Glutamatergic neuron (in vitro differentiated cells): ENCODE measurements at regions not wholly inside any gene's neighbourhood (a gene's known extent, or its start where the extent isn't known, plus 50 kb on each side); places are given as distances from the start of the nearest gene placed in this dataset.

Experiments
- DNase-seq: peaks from one replicate; pipeline ENCODE4 v3.0.0; 2022
- H3K27ac Mint-ChIP-seq: one replicate; pipeline ENCODE4 v1.8.0; 2020; ENCODE audit warnings: mild to moderate bottlenecking, mixed read lengths, inconsistent platforms; ENCODE audit not compliant: unreplicated experiment
- H3K27me3 Mint-ChIP-seq: one replicate; pipeline ENCODE4 v1.8.0; 2020; ENCODE audit warnings: mild to moderate bottlenecking, moderate library complexity, mixed read lengths, inconsistent platforms; ENCODE audit not compliant: unreplicated experiment
- H3K36me3 Mint-ChIP-seq: one replicate; pipeline ENCODE4 v1.8.0; 2020; ENCODE audit warnings: mild to moderate bottlenecking, mixed read lengths, inconsistent platforms; ENCODE audit not compliant: unreplicated experiment
- H3K4me1 Mint-ChIP-seq: one replicate; pipeline ENCODE4 v1.8.0; 2020; ENCODE audit warnings: mild to moderate bottlenecking, low read depth, mixed read lengths, inconsistent platforms; ENCODE audit not compliant: unreplicated experiment
- H3K4me3 Mint-ChIP-seq: one replicate; pipeline ENCODE4 v1.8.0; 2020; ENCODE audit warnings: mild to moderate bottlenecking, mixed read lengths, inconsistent platforms; ENCODE audit not compliant: unreplicated experiment
- H3K9me3 Mint-ChIP-seq: one replicate; pipeline ENCODE4 v1.8.0; 2020; ENCODE audit warnings: mild to moderate bottlenecking, moderate library complexity, mixed read lengths, inconsistent platforms; ENCODE audit not compliant: unreplicated experiment
- TF ChIP-seq, protein P1 (sequence below): fragments of 200-600 bp; sonication (generic); IDR thresholded peaks from one replicate; pipeline ENCODE4 v1.5.0; 2021; ENCODE audit not compliant: partially characterized antibody, unreplicated experiment

DNA sequence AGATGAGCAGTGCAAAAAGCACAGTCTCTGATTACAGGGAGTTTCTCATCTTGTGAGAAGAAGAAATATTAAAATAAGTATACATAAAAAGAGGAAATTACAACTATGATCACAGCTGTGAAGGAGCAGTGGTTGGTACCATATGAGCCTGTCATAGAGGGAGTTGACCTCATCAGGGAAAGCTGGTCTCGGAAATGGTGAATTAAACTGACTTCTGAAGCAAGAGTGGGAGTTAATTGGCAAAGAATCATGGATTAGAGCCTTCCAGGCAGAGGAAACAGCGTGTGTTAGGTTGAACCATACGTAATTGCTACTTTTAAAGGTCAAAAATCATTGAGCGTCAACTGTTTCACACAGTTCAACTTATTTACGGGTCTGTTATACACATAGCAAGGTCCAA lies 539.1 kb downstream of the EDEM1 start:
- no peak overlapping the region for H3K27ac Mint-ChIP-seq
- H3K9me3 Mint-ChIP-seq = no peaks in the 10 kb centered on the region
- no peaks in the 10 kb centered on the region for H3K36me3 Mint-ChIP-seq
- no peaks in the 10 kb centered on the region for H3K27me3 Mint-ChIP-seq
- H3K4me3 Mint-ChIP-seq = no peak overlapping the region
- TF ChIP-seq, protein P1, sequence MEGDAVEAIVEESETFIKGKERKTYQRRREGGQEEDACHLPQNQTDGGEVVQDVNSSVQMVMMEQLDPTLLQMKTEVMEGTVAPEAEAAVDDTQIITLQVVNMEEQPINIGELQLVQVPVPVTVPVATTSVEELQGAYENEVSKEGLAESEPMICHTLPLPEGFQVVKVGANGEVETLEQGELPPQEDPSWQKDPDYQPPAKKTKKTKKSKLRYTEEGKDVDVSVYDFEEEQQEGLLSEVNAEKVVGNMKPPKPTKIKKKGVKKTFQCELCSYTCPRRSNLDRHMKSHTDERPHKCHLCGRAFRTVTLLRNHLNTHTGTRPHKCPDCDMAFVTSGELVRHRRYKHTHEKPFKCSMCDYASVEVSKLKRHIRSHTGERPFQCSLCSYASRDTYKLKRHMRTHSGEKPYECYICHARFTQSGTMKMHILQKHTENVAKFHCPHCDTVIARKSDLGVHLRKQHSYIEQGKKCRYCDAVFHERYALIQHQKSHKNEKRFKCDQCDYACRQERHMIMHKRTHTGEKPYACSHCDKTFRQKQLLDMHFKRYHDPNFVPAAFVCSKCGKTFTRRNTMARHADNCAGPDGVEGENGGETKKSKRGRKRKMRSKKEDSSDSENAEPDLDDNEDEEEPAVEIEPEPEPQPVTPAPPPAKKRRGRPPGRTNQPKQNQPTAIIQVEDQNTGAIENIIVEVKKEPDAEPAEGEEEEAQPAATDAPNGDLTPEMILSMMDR = no peak
- H3K4me1 Mint-ChIP-seq = no peaks in the 10 kb centered on the region
- no peak for DNase-seq

GRCh38 chr3:5727743-5728484 lies 540.4 kb downstream of the EDEM1 start:
- no peak for DNase-seq
- Mint-ChIP-seq H3K4me1 (no peaks in the 10 kb centered on the region), H3K9me3 (no peaks in the 10 kb centered on the region), H3K4me3 (no peak overlapping the region), H3K27ac (no peak overlapping the region), H3K36me3 (no peaks in the 10 kb centered on the region), H3K27me3 (no peaks in the 10 kb centered on the region)
- TF ChIP-seq, protein P1 = no peak

GRCh38 chr3:5729852-5730251 lies 542.3 kb downstream of the EDEM1 start:
- Mint-ChIP-seq H3K4me1 (no peaks in the 10 kb centered on the region), H3K4me3 (no peak overlapping the region), H3K9me3 (no peaks in the 10 kb centered on the region), H3K27me3 (no peaks in the 10 kb centered on the region), H3K27ac (no peak overlapping the region), H3K36me3 (no peaks in the 10 kb centered on the region)
- TF ChIP-seq, protein P1 = no peak
- DNase-seq = no peak

GRCh38 chr3:5731100-5731499 lies 543.6 kb downstream of the EDEM1 start:
- no peaks in the 10 kb centered on the region for H3K9me3 Mint-ChIP-seq
- H3K27me3 Mint-ChIP-seq = no peaks in the 10 kb centered on the region
- TF ChIP-seq, protein P1 = no peak
- H3K4me1 Mint-ChIP-seq = no peaks in the 10 kb centered on the region
- no peaks in the 10 kb centered on the region for H3K36me3 Mint-ChIP-seq
- H3K4me3 Mint-ChIP-seq = no peak overlapping the region
- H3K27ac Mint-ChIP-seq = no peak overlapping the region
- no peak for DNase-seq

GRCh38 chr3:5732081-5732480 lies 544.6 kb downstream of the EDEM1 start:
- Mint-ChIP-seq H3K4me3 (no peak overlapping the region), H3K27ac (no peak overlapping the region), H3K4me1 (no peaks in the 10 kb centered on the region), H3K9me3 (no peaks in the 10 kb centered on the region), H3K36me3 (no peaks in the 10 kb centered on the region), H3K27me3 (no peaks in the 10 kb centered on the region)
- DNase-seq = no peak
- TF ChIP-seq, protein P1 = no peak
